ENCODE measurements at regions not wholly inside any gene's neighbourhood (a gene's known extent, or its start where the extent isn't known, plus 50 kb on each side); places are given as distances from the start of the nearest gene placed in this dataset.

- Histone ChIP-seq H3K4me1 (ENCODE audit: insufficient read depth, low read length) (no peaks in the 10 kb centered on the region), H3K27ac (ENCODE audit: low read depth, low read length) (no peak overlapping the region), H3K36me3 (ENCODE audit: insufficient read depth, low read length) (no peaks in the 10 kb centered on the region), H3K4me2 (ENCODE audit: insufficient read depth, low read length) (no peak overlapping the region), H3K4me3 (ENCODE audit: insufficient read depth, low read length) (no peak overlapping the region), H2AFZ (ENCODE audit: low read length) (no peak overlapping the region), H3K27me3 (ENCODE audit: insufficient read depth, low read length) (no peaks in the 10 kb centered on the region), H4K20me1 (ENCODE audit: insufficient read depth, low read length) (no peaks in the 10 kb centered on the region), H3K79me2 (ENCODE audit: insufficient read depth, low read length) (no peaks in the 10 kb centered on the region), H3K9me3 (ENCODE audit: low read depth, low read length) (no peaks in the 10 kb centered on the region)
- TF ChIP-seq CTCF (IDR thresholded peaks at IDR 0.05; ENCODE audit: extremely low read depth, low read depth, low read length): no peak
- no peak for DNase-seq (ENCODE audit: insufficient read length, low spot score, missing footprints)
These were observed 782.0 kb downstream of the SLITRK1 start for GRCh38 chr13:83100237-83100636.

DNA sequence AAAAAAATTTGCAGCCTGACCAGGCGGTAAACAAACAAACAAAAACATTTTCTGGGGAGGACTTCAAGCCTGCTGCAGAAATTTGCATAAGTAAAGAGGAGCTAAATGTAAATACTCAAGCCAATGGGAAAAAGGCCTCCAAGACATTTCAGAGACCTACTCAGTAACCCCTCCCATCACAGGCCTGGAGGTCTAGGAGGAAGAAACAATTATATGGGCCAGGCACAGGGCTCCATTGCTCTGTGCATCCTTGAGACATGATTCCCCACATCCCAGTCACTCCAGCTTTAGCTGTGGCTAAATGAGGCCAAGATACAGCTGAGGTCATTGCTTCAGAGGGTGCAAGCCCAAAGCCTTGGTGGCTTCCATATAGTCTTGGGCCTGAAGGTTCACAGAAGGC, 793.4 kb downstream of the SLITRK1 start:
- no peak for DNase-seq (ENCODE audit: insufficient read length, low spot score, missing footprints)
- no peaks in the 10 kb centered on the region for H3K27me3 ChIP-seq (ENCODE audit: insufficient read depth, low read length)
- H3K27ac ChIP-seq (ENCODE audit: low read depth, low read length): no peak overlapping the region
- no peaks in the 10 kb centered on the region for H3K9me3 ChIP-seq (ENCODE audit: low read depth, low read length)
- no peaks in the 10 kb centered on the region for H4K20me1 ChIP-seq (ENCODE audit: insufficient read depth, low read length)
- no peaks in the 10 kb centered on the region for H3K79me2 ChIP-seq (ENCODE audit: insufficient read depth, low read length)
- H2AFZ ChIP-seq (ENCODE audit: low read length): no peak overlapping the region
- no peaks in the 10 kb centered on the region for H3K4me1 ChIP-seq (ENCODE audit: insufficient read depth, low read length)
- H3K4me2 ChIP-seq (ENCODE audit: insufficient read depth, low read length): no peak overlapping the region
- no peaks in the 10 kb centered on the region for H3K36me3 ChIP-seq (ENCODE audit: insufficient read depth, low read length)
- H3K4me3 ChIP-seq (ENCODE audit: insufficient read depth, low read length): no peak overlapping the region
- TF ChIP-seq CTCF (IDR thresholded peaks at IDR 0.05; ENCODE audit: extremely low read depth, low read depth, low read length): no peak

DNA sequence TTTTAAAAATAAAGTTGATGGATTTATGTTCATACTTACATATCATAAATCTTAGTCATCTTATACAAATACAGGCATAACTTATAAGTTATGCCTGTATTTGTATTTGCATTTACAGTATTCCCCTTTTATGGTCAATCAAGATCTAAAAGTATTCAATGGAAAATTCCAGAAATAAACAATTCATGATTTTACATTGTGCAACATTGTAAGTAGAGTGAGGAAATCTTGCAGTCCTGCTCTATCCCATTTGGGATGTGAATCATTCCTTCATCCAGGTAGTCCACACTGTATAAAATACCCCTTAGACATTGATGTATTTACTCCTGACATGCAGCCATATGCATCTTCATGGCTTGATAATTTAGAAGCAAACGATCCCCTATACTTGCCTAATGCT, 795.3 kb downstream of the SLITRK1 start:
- no peaks in the 10 kb centered on the region for H3K4me1 ChIP-seq (ENCODE audit: insufficient read depth, low read length)
- no peaks in the 10 kb centered on the region for H3K36me3 ChIP-seq (ENCODE audit: insufficient read depth, low read length)
- no peak overlapping the region for H3K4me3 ChIP-seq (ENCODE audit: insufficient read depth, low read length)
- no peak overlapping the region for H2AFZ ChIP-seq (ENCODE audit: low read length)
- H3K4me2 ChIP-seq (ENCODE audit: insufficient read depth, low read length): no peak overlapping the region
- no peaks in the 10 kb centered on the region for H3K27me3 ChIP-seq (ENCODE audit: insufficient read depth, low read length)
- H4K20me1 ChIP-seq (ENCODE audit: insufficient read depth, low read length): no peaks in the 10 kb centered on the region
- no peaks in the 10 kb centered on the region for H3K79me2 ChIP-seq (ENCODE audit: insufficient read depth, low read length)
- TF ChIP-seq CTCF (IDR thresholded peaks at IDR 0.05; ENCODE audit: extremely low read depth, low read depth, low read length): no peak
- H3K27ac ChIP-seq (ENCODE audit: low read depth, low read length): no peak overlapping the region
- no peaks in the 10 kb centered on the region for H3K9me3 ChIP-seq (ENCODE audit: low read depth, low read length)
- DNase-seq (ENCODE audit: insufficient read length, low spot score, missing footprints): no peak

DNA sequence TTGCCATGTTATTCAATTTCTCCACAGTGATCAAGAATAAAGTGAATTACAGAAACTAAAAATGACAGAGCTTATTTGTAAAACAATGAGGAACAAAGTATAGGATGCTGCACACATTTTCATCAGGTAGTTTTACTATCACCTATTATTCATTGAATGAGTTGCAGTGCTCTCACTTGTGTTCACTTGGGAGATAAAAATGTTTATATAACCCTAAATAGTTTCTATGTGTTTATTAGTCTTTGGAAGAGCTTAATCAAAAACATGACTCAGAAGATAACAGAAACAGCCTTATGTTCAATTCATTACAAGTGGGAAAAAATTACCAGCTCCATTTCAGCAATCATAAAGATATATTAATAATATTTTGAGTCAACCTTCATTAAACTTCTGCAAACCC, 796.2 kb downstream of the SLITRK1 start:
- Histone ChIP-seq H4K20me1 (ENCODE audit: insufficient read depth, low read length) (no peaks in the 10 kb centered on the region), H3K79me2 (ENCODE audit: insufficient read depth, low read length) (no peaks in the 10 kb centered on the region), H3K4me1 (ENCODE audit: insufficient read depth, low read length) (no peaks in the 10 kb centered on the region), H3K27ac (ENCODE audit: low read depth, low read length) (no peak overlapping the region), H3K9me3 (ENCODE audit: low read depth, low read length) (no peaks in the 10 kb centered on the region), H3K4me2 (ENCODE audit: insufficient read depth, low read length) (no peak overlapping the region), H3K36me3 (ENCODE audit: insufficient read depth, low read length) (no peaks in the 10 kb centered on the region), H3K4me3 (ENCODE audit: insufficient read depth, low read length) (no peak overlapping the region), H2AFZ (ENCODE audit: low read length) (no peak overlapping the region), H3K27me3 (ENCODE audit: insufficient read depth, low read length) (no peaks in the 10 kb centered on the region)
- no peak for DNase-seq (ENCODE audit: insufficient read length, low spot score, missing footprints)
- no peak for TF ChIP-seq CTCF (IDR thresholded peaks at IDR 0.05; ENCODE audit: extremely low read depth, low read depth, low read length)

Measured in osteoblast (primary cell).